Sigmoid colon (tissue), 6 donors: ENCODE measurements at regions not wholly inside any gene's neighbourhood (a gene's known extent, or its start where the extent isn't known, plus 50 kb on each side); places are given as distances from the start of the nearest gene placed in this dataset.

Source experiments
- DNase-seq: peaks from one replicate; pipeline ENCODE4 v3.0.0-alpha.2; 2019
- H3K27ac ChIP-seq, 4 donors: fragments of 200-600 bp; sonication (generic); one replicate each; pipeline ENCODE4 v1.5.1; 2016 to 2019; ENCODE audit warnings: mild to moderate bottlenecking in 1 of 4
- H3K27me3 ChIP-seq, 3 donors: fragments of 200-600 bp; sonication (generic); one replicate each; pipeline ENCODE4 v1.5.1; 2019; ENCODE audit warnings: mild to moderate bottlenecking in 1 of 3
- H3K36me3 ChIP-seq, 4 donors: fragments of 200-600 bp; sonication (generic); one replicate each; pipeline ENCODE4 v1.5.1; 2016 to 2019
- H3K4me1 ChIP-seq, 4 donors: fragments of 200-600 bp; sonication (generic); one replicate each; pipeline ENCODE4 v1.5.1; 2017 to 2019
- H3K4me3 ChIP-seq, 4 donors: fragments of 200-600 bp; sonication (generic); one replicate each; pipeline ENCODE4 v1.5.1; 2017 to 2019; ENCODE audit warnings: mild to moderate bottlenecking in 2 of 4, moderate library complexity in 1 of 4
- H3K9me3 ChIP-seq, 4 donors: fragments of 200-600 bp in 3 of 4; sonication (generic) in 3 of 4; one replicate each; pipeline versions ENCODE4 v1.5.1 to v1.6.1; 2013 to 2019
- EP300 ChIP-seq, 4 donors: sonication (generic); formaldehyde crosslinking; IDR thresholded peaks; one replicate each; pipeline ENCODE4 v1.6.1; 2017; ENCODE audit warnings: antibody characterized with exemption in 4 of 4
- POLR2A ChIP-seq, 2 donors: fragments of 450-650 bp; IDR thresholded peaks; one replicate each; pipeline ENCODE4 v1.6.1; 2016; ENCODE audit warnings: antibody characterized with exemption in 2 of 2, mild to moderate bottlenecking in 2 of 2, moderate library complexity in 2 of 2
- POLR2AphosphoS5 ChIP-seq, 4 donors: sonication (generic); formaldehyde crosslinking; IDR thresholded peaks; one replicate each; pipeline ENCODE4 v1.6.1; 2017; ENCODE audit warnings: antibody characterized with exemption in 4 of 4
- WGBS, 2 donors: extraction: QIAGEN DNeasy Blood & Tissue Kit; methylation state at CpG; one replicate each; pipeline ENCODE4 v1.1.7; 2013; 5-methylcytosine and 5-hydroxymethylcytosine counted together
- intact Hi-C: fragments of 100-400 bp; cut with DNase I; formaldehyde crosslinking; loops from one replicate; pipeline ENCODE4 v1.15.1; 2023
- TF ChIP-seq, protein P1 (sequence below), 4 experiments: fragments of 450-650 bp in 3 of 4; fragments of 200-600 bp in 1 of 4; IDR thresholded peaks; one replicate each; pipeline ENCODE4 v1.5.1; 2016 to 2019; ENCODE audit warnings: antibody characterized with exemption in 4 of 4, mild to moderate bottlenecking in 3 of 4, moderate library complexity in 2 of 4
- donor health status: healthy with polysubstance abuse.
- donor health status: healthy.

DNA sequence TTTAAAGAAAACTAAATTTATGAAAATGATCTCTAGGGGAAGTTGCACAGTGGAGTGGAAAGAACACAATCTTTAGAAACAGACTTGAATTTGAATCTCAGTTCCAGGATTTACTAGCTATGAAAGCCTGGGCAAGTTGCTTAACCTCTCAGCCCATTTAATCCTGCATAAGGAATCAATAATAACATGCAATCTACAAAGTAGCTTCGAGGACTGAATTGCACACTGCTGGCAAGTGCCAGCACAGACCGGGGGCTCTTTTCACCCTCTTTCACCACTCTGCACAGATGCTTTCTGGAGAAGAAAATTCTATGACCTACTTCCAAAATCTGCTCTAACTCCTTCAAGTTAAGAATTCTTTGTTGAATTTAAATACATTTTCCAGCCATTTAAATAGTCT is 63.4 kb upstream of the ANK3 start:
- intact Hi-C loops = loop anchor here (10.0 kb wide), 1 partner anchor 122 kb away; no protein-coding TSS in a partner anchor
- Histone ChIP-seq H3K27me3 (no peaks in the 10 kb centered on the region), H3K9me3 (no peaks in the 10 kb centered on the region), H3K27ac (no peak overlapping the region), H3K4me1 (peaks cover 0 to 14% (median 10%) of the 10 kb centered on the region in 4 donors), H3K36me3 (no peaks in the 10 kb centered on the region), H3K4me3 (no peak overlapping the region)
- WGBS, 2 donors = 79% methylated on average over 2 of the region's 2 CpGs
- TF ChIP-seq, protein P1, sequence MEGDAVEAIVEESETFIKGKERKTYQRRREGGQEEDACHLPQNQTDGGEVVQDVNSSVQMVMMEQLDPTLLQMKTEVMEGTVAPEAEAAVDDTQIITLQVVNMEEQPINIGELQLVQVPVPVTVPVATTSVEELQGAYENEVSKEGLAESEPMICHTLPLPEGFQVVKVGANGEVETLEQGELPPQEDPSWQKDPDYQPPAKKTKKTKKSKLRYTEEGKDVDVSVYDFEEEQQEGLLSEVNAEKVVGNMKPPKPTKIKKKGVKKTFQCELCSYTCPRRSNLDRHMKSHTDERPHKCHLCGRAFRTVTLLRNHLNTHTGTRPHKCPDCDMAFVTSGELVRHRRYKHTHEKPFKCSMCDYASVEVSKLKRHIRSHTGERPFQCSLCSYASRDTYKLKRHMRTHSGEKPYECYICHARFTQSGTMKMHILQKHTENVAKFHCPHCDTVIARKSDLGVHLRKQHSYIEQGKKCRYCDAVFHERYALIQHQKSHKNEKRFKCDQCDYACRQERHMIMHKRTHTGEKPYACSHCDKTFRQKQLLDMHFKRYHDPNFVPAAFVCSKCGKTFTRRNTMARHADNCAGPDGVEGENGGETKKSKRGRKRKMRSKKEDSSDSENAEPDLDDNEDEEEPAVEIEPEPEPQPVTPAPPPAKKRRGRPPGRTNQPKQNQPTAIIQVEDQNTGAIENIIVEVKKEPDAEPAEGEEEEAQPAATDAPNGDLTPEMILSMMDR (IDR thresholded peaks at IDR 0.05) = no peak
- TF ChIP-seq POLR2AphosphoS5 (IDR thresholded peaks at IDR 0.05) (no peak), EP300 (IDR thresholded peaks at IDR 0.05) (no peak), POLR2A (IDR thresholded peaks at IDR 0.05) (no peak)
- no peak for DNase-seq

DNA sequence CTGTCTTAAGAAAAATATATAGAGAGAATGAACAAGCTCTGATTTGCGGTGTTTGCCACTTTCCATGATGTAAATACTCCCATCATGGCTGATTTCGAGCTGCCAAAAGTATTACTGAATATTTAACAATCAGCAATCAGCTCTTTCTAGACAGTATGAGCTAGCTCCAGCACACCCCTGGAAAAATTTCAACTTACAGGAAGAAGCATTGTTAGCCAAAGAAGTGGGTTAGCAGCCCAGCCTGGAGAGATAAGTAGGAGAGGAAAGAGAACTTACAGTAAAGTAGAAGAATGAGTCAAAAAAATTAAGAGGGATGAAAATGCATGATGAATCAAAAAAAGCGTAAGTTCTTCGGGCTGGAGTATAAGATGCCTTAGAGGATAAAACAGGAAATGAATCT is 60.6 kb upstream of the ANK3 start:
- 91 to 95% methylated on average over 4 of the region's 4 CpGs for WGBS, 2 donors
- no peaks in the 10 kb centered on the region for H3K36me3 ChIP-seq
- TF ChIP-seq, protein P1 (IDR thresholded peaks at IDR 0.05) = no peak
- no peak for TF ChIP-seq POLR2A (IDR thresholded peaks at IDR 0.05)
- no peak for TF ChIP-seq POLR2AphosphoS5 (IDR thresholded peaks at IDR 0.05)
- TF ChIP-seq EP300 (IDR thresholded peaks at IDR 0.05) = no peak
- H3K27me3 ChIP-seq = no peaks in the 10 kb centered on the region
- DNase-seq = no peak
- peaks cover 0 to 39% (median 28%) of the 10 kb centered on the region in 4 donors for H3K4me1 ChIP-seq
- H3K27ac ChIP-seq = no peak overlapping the region
- intact Hi-C loops = loop anchor here (10.0 kb wide), 1 partner anchor 125 kb away; no protein-coding TSS in a partner anchor
- H3K4me3 ChIP-seq = no peak overlapping the region
- no peaks in the 10 kb centered on the region for H3K9me3 ChIP-seq

DNA sequence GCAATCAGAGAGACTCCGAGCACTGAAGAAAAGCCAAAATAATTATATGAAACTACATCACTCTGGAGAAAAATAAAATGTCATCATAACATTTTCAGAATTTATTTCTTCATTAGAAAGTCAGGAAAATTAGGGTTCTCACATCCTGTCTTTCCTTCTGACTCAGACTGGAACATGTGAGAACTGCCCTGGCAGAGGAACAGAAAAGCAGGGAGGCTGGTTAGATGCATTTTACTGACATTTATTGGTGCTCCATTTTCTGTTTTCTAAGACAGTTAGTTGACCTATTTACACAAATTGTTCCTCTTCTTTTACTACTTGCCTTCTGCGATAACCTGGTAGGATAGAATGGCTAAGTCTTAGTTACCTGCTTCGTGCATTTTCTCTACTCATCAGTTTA is 58.6 kb upstream of the ANK3 start:
- 97 to 98% methylated on average over 3 of the region's 3 CpGs for WGBS, 2 donors
- Histone ChIP-seq H3K9me3 (no peaks in the 10 kb centered on the region), H3K27me3 (no peaks in the 10 kb centered on the region), H3K4me1 (peaks cover 0 to 27% (median 18%) of the 10 kb centered on the region in 4 donors), H3K36me3 (no peaks in the 10 kb centered on the region), H3K27ac (no peak overlapping the region), H3K4me3 (no peak overlapping the region)
- no peak for DNase-seq
- TF ChIP-seq, protein P1 (IDR thresholded peaks at IDR 0.05) = no peak
- no peak for TF ChIP-seq POLR2A (IDR thresholded peaks at IDR 0.05)
- TF ChIP-seq EP300 (IDR thresholded peaks at IDR 0.05) = no peak
- TF ChIP-seq POLR2AphosphoS5 (IDR thresholded peaks at IDR 0.05) = no peak
- intact Hi-C loops = no loop called here

DNA sequence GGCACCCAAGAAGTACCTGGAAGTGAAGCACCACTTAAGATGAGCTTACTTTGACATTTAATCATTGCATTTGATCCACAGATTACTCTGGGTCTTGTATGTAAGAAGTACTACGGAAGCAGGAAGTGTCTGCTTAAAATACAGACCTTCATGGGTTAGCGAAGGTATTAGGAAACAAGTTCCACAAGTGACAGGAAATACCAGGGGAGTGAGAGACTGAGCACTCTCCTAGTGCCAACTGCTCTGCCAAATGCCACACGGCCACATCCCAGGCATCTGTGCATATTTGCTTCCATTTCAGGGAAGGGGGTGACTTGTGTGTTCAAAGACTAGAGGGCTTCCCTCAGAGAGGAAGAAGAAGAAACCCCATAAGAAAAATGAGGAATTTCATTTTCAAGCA is 57.2 kb upstream of the ANK3 start:
- intact Hi-C loops = no loop called here
- DNase-seq = no peak
- H3K4me1 ChIP-seq = peaks cover 0 to 27% (median 18%) of the 10 kb centered on the region in 4 donors
- no peak overlapping the region for H3K4me3 ChIP-seq
- 27 to 44% methylated on average over 3 of the region's 3 CpGs for WGBS, 2 donors
- TF ChIP-seq EP300 (IDR thresholded peaks at IDR 0.05) = no peak
- TF ChIP-seq POLR2A (IDR thresholded peaks at IDR 0.05) = no peak
- TF ChIP-seq, protein P1 (IDR thresholded peaks at IDR 0.05) = no peak
- TF ChIP-seq POLR2AphosphoS5 (IDR thresholded peaks at IDR 0.05) = no peak
- no peaks in the 10 kb centered on the region for H3K27me3 ChIP-seq
- H3K36me3 ChIP-seq = no peaks in the 10 kb centered on the region
- no peaks in the 10 kb centered on the region for H3K9me3 ChIP-seq
- H3K27ac ChIP-seq = no peak overlapping the region
